ENCODE measurements at regions not wholly inside any gene's neighbourhood (a gene's known extent, or its start where the extent isn't known, plus 50 kb on each side); places are given as distances from the start of the nearest gene placed in this dataset.

DNA sequence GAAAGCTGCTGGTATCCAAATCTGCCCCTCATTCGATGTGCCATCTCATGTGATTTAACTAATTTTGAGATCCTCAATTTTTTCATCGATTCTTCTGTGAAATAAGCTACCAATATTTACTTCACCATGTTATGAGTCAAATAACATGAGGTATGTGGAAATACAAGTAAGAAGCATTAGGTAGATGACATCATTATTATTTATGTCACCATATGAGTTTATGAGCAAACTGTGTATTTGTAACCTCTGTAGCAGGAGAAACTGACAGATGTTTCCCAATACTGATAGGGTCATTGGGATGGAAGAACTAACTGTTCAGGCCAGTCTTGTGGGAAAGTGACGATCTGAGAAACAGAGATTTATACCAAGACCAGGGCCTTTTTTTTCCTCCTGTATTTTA lies 229.4 kb upstream of the GOT2 start:
- Mint-ChIP-seq H3K36me3 (ENCODE audit: low read depth) (no peaks in the 10 kb centered on the region), H3K4me1 (ENCODE audit: low read depth) (no peaks in the 10 kb centered on the region), H3K9me3 (peaks cover 6% of the 10 kb centered on the region), H3K27ac (no peak overlapping the region), H3K4me3 (no peak overlapping the region), H3K27me3 (ENCODE audit: low read depth) (no peaks in the 10 kb centered on the region)

DNA sequence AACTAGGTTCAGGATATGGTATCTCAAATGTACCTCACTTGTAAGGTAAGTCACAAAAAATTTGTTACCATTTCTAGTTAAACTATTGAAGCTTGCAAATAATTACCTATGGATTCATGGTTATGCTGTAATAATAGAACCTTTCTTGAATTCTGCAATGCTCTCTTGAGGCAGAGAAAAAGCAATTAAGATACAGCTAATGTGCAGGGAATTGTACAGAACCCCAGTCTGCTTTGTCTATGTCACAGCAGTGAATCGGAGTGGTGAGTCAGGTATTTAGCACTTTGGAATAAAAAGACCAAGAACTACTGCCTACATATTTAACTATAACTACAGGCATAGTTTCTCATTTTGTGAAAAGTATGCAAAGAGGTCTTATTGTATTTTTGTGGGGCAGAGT lies 228.7 kb upstream of the GOT2 start:
- Mint-ChIP-seq H3K36me3 (ENCODE audit: low read depth) (no peaks in the 10 kb centered on the region), H3K4me1 (ENCODE audit: low read depth) (no peaks in the 10 kb centered on the region), H3K4me3 (no peak overlapping the region), H3K27me3 (ENCODE audit: low read depth) (no peaks in the 10 kb centered on the region), H3K9me3 (peaks cover 6% of the 10 kb centered on the region), H3K27ac (no peak overlapping the region)

DNA sequence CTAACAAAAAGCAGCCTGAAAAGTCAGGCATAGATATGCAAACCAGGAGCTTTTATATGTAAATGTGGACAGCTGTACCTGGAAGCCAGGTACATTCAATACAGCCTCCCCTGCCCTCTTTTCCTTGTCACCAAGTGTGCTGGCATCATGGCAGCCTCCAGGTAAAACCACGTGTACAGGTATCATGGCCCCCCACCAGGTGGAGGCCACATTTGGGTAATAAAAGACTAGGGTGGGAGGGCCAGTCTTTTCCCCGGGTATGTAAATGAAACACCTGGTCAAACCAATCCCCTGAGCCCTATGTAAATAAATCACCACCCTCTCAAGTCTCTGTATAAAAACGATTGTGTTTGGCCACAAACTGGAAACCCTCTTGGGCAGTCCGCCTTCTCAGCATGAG lies 226.4 kb upstream of the GOT2 start:
- no peaks in the 10 kb centered on the region for H3K27me3 Mint-ChIP-seq (ENCODE audit: low read depth)
- H3K4me3 Mint-ChIP-seq, result no peak overlapping the region
- H3K4me1 Mint-ChIP-seq (ENCODE audit: low read depth), result no peaks in the 10 kb centered on the region
- no peaks in the 10 kb centered on the region for H3K36me3 Mint-ChIP-seq (ENCODE audit: low read depth)
- H3K9me3 Mint-ChIP-seq, result peaks cover 6% of the 10 kb centered on the region
- no peak overlapping the region for H3K27ac Mint-ChIP-seq

DNA sequence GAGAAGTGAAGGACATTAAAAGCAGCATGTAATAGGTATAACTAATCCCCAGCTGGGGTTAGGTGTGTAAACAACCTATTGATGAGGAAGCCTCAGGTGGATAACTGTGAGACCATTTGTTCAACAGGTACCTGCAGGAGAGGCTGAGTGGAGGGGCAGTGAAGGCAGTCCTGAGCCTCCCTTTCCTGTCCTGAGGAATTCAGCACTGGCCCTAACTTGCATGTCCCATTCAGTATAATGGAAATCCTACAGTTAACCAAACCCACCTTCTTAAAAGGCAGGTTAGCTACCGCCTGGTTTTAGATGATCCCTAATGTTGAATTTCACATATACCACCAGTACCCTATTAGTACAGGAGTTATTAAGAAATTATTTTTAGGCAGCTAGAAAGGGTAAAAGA lies 225.9 kb upstream of the GOT2 start:
- Mint-ChIP-seq H3K27me3 (ENCODE audit: low read depth) (no peaks in the 10 kb centered on the region), H3K4me3 (no peak overlapping the region), H3K36me3 (ENCODE audit: low read depth) (no peaks in the 10 kb centered on the region), H3K27ac (no peak overlapping the region), H3K4me1 (ENCODE audit: low read depth) (no peaks in the 10 kb centered on the region), H3K9me3 (peaks cover 6% of the 10 kb centered on the region)

DNA sequence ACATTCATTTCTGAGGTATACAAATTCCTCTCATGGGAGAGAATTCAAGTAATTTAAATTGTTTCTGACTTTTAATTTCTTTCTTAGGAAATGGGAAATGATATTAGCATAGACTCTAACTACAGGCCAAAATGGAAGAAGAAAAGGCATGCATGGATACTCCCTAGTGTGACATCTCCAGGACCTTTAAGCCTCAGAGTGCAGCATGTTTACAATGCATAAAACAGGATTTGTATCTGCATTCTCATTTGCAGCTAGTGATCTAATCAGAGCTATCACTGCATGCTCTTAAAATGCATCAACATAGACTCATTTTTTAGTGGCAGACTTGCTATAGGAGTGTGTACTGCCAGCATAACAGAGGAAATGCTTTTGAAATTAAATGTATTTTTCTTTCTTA lies 224.6 kb upstream of the GOT2 start:
- Mint-ChIP-seq H3K27ac (no peak overlapping the region), H3K36me3 (ENCODE audit: low read depth) (no peaks in the 10 kb centered on the region), H3K4me1 (ENCODE audit: low read depth) (no peaks in the 10 kb centered on the region), H3K27me3 (ENCODE audit: low read depth) (no peaks in the 10 kb centered on the region), H3K4me3 (no peak overlapping the region), H3K9me3 (no peaks in the 10 kb centered on the region)

DNA sequence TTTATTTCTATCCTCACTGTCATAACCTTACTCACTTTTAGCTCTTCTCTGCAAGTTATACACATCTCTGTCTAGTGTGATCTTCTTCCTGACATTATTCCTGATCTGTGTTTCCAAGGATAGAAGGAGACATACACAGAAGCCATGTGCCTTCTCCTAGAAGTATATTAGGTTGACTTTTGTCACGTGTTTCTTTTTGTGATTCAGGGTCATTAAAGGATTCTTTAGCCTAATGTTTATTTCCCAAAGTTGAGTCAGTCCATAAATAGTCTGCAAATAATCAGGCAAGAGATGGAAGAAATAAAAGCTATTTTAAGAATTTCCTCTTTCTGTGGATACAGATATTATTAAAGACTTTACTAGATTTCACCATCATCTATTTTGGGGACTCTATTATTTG lies 214.1 kb upstream of the GOT2 start:
- H3K27ac Mint-ChIP-seq, result no peak overlapping the region
- no peaks in the 10 kb centered on the region for H3K36me3 Mint-ChIP-seq (ENCODE audit: low read depth)
- no peaks in the 10 kb centered on the region for H3K4me1 Mint-ChIP-seq (ENCODE audit: low read depth)
- H3K27me3 Mint-ChIP-seq (ENCODE audit: low read depth), result no peaks in the 10 kb centered on the region
- H3K4me3 Mint-ChIP-seq, result no peak overlapping the region
- no peaks in the 10 kb centered on the region for H3K9me3 Mint-ChIP-seq

DNA sequence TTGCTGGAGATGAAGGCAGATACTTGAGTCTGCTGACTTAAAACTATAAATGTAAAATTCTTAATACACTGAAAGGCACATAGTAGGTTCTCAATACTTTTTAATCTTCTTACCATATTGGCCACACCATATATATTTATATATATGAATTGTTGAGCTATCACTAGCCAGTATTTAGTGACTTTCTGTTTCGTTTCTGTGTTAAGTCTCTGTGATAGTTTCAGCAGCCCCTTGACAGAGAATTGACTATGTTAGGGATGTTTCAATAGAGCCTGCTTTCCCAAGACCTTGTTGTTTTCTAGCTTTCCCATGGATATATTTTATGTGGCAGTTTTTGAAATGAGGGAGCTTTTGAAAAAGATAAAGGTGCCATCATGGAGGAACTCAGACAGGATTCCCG lies 206.5 kb upstream of the GOT2 start:
- H3K9me3 Mint-ChIP-seq, result no peaks in the 10 kb centered on the region
- no peaks in the 10 kb centered on the region for H3K27me3 Mint-ChIP-seq (ENCODE audit: low read depth)
- H3K27ac Mint-ChIP-seq, result no peak overlapping the region
- H3K4me3 Mint-ChIP-seq, result no peak overlapping the region
- H3K36me3 Mint-ChIP-seq (ENCODE audit: low read depth), result no peaks in the 10 kb centered on the region
- no peaks in the 10 kb centered on the region for H3K4me1 Mint-ChIP-seq (ENCODE audit: low read depth)

DNA sequence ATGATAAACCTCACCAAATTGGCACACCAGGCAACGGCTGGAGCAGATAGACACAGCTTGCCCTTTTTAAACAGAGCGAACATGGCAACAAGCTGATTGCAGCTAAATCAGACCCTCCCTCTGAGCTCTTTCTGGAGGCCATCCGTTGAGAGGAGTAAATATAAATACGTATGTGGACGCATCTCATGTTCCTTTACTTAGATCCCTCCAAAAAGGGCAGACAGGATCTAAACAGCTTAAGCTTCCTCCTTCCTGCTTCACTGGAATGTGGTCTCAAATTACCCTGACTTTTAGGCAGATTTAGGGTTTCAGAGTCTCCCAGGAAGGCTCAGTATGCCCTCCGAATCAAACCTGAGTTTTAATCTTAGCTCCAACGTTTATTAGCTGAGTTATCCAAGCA lies 204.7 kb upstream of the GOT2 start:
- Mint-ChIP-seq H3K27me3 (ENCODE audit: low read depth) (no peaks in the 10 kb centered on the region), H3K4me1 (ENCODE audit: low read depth) (no peaks in the 10 kb centered on the region), H3K27ac (no peak overlapping the region), H3K4me3 (no peak overlapping the region), H3K9me3 (no peaks in the 10 kb centered on the region), H3K36me3 (ENCODE audit: low read depth) (no peaks in the 10 kb centered on the region)

DNA sequence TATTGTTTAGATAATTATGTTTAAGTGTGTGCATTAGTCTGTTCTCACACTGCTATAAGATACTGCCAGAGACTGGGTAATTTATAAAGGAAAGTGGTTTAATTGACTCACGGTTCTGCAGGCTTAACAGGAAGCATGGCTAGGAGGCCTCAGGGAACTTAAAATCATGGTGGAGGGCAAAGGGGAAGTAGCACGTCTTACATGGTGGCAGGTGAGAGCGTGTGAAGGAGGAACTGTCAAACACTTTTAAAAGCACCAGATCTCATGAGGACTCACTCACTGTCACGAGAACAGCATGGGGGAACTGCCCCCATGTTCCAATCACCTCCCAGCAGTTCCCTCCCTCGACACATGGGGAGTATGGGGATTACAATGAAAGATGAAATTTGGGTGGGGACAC lies 203.5 kb upstream of the GOT2 start:
- Mint-ChIP-seq H3K4me1 (ENCODE audit: low read depth) (no peaks in the 10 kb centered on the region), H3K9me3 (no peaks in the 10 kb centered on the region), H3K27ac (no peak overlapping the region), H3K36me3 (ENCODE audit: low read depth) (no peaks in the 10 kb centered on the region), H3K4me3 (no peak overlapping the region), H3K27me3 (ENCODE audit: low read depth) (no peaks in the 10 kb centered on the region)

DNA sequence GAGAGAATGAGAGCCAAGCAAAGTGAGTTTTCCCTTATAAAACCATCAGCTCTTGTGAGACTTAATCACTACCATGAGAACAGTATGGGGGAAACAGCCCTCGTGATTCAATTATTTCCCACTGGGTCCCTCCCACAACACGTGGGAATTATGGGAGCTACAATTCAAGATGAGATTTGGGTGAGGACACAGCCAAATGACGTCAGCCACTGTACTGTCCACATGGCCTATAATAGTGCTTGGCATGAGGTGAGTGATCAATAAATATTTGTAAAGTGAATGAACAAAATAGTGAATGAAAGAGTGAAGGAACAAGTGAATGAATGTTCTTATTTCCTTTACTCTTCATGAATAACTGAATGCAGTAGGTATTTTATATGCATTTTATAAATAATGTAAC lies 199.1 kb upstream of the GOT2 start:
- H3K9me3 Mint-ChIP-seq, result no peaks in the 10 kb centered on the region
- H3K4me3 Mint-ChIP-seq, result no peak overlapping the region
- H3K27ac Mint-ChIP-seq, result no peak overlapping the region
- no peaks in the 10 kb centered on the region for H3K36me3 Mint-ChIP-seq (ENCODE audit: low read depth)
- no peaks in the 10 kb centered on the region for H3K4me1 Mint-ChIP-seq (ENCODE audit: low read depth)
- H3K27me3 Mint-ChIP-seq (ENCODE audit: low read depth), result no peaks in the 10 kb centered on the region

DNA sequence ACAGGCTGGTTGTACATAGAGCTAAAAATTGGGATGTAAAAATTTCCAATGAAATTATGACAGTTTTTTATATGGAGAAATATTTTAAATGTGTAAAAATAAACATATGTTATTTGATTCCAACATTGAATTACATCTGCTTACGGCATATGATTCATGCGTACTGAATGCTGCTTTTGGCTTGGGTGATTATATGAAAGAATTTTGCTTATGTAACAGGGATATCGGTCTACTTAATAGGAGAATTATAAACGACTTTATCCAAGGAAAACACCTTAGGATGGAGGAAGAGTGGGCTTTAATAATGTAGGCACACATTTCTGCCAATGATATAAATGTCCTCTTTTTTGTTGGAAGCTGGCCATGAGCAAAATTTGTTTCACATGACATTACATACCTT lies 197.3 kb upstream of the GOT2 start:
- Mint-ChIP-seq H3K36me3 (ENCODE audit: low read depth) (no peaks in the 10 kb centered on the region), H3K9me3 (no peaks in the 10 kb centered on the region), H3K27me3 (ENCODE audit: low read depth) (no peaks in the 10 kb centered on the region), H3K27ac (no peak overlapping the region), H3K4me3 (no peak overlapping the region), H3K4me1 (ENCODE audit: low read depth) (no peaks in the 10 kb centered on the region)

DNA sequence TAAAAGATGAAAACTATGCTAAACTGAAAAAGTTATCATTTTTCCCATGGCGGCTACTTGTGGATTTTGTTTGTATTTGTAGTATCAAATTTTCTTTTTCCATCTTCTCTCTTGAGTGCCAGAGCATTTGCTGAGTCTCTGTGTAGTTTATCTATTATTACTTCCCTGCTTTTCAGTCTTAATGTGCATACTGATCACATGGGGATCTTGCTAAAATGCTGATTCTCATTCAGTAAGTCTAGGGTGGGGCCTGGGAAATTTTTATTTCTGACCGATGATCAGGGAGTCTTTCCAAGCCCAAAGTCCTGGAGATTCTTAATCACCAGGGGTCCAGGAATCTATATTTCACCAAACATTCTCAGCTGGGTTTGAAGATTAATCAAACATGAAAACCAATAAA lies 189.0 kb upstream of the GOT2 start:
- Mint-ChIP-seq H3K27me3 (ENCODE audit: low read depth) (no peaks in the 10 kb centered on the region), H3K4me1 (ENCODE audit: low read depth) (no peaks in the 10 kb centered on the region), H3K4me3 (no peak overlapping the region), H3K36me3 (ENCODE audit: low read depth) (no peaks in the 10 kb centered on the region), H3K9me3 (peaks cover 4% of the 10 kb centered on the region), H3K27ac (no peak overlapping the region)

DNA sequence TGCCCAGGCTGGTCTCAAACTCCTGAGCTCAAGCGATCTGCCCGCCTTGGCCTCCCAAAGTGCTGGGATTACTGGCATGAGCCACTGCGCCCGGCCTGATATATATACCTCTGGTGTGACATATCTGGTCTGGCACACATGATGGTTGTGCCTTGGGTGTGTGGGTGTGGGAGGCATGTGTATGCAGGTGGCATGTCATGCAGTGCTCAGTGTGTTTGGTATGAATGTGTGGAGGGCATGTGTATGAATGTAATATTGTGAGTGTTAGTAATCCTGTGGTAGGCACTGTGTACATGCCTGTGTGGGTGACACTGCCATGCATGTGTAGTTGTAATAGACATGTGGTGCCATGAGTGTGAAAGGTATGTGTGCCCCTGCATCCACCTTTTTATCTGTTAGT lies 179.3 kb upstream of the GOT2 start:
- Mint-ChIP-seq H3K4me3 (no peak overlapping the region), H3K9me3 (peaks cover 5% of the 10 kb centered on the region), H3K36me3 (ENCODE audit: low read depth) (no peaks in the 10 kb centered on the region), H3K27ac (no peak overlapping the region), H3K27me3 (ENCODE audit: low read depth) (no peaks in the 10 kb centered on the region), H3K4me1 (ENCODE audit: low read depth) (no peaks in the 10 kb centered on the region)

DNA sequence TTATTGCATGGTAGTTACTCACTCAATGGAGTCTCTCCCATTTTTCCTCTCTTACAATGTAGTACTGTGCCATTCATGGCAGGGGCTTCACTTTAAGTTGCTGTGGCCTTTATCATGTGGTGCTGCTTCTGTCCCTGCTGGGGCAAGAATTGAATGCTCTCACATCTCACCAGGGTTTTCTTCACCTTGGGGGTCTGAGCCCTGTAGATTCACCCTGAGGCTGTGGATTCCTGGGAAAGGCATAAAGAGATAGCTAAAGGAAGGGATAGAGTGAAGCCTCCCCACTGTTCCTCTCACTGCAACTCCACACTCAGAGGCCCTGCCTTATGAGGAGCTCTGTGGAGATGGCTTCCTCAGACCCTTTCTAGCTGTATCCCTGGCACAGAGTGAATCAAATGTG lies 178.5 kb upstream of the GOT2 start:
- H3K27ac Mint-ChIP-seq, result no peak overlapping the region
- H3K9me3 Mint-ChIP-seq, result peaks cover 3% of the 10 kb centered on the region
- H3K36me3 Mint-ChIP-seq (ENCODE audit: low read depth), result no peaks in the 10 kb centered on the region
- no peak overlapping the region for H3K4me3 Mint-ChIP-seq
- no peaks in the 10 kb centered on the region for H3K4me1 Mint-ChIP-seq (ENCODE audit: low read depth)
- H3K27me3 Mint-ChIP-seq (ENCODE audit: low read depth), result no peaks in the 10 kb centered on the region

DNA sequence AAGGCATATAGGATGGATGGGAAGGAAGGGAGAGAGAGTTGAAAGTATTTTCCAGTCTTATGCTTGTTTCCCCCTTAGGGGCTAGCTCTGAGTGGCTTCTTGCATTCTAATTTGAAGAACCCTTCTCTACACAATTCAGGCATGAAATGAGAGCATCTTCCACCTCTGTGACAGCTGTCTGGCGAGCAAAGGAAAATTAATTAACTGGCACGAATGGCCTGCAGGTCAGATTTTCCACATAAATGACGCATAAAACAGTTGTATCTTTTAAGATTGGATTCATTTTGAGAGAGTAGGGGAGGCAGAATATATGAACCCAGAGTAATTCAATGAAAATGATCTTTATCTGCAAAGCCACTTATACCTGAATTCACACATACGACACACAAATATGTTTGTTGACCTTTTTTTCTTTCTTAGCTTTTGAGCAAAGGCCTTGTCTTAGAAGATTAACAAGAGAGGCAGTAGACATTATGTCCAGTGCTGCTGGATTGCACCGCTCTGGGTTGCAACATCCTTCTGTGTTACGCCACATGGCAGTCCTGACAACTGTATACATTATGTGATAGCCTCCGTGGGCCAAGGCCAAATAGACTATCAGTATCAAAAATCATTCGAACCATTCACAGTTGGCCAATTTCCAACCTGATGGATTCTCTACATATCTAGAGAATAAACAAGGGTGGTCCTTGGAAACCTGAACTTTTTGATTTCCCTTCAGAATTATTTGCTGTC lies 173.0 kb upstream of the GOT2 start:
- no peaks in the 10 kb centered on the region for H3K36me3 Mint-ChIP-seq (ENCODE audit: low read depth)
- no peak overlapping the region for H3K27ac Mint-ChIP-seq
- no peaks in the 10 kb centered on the region for H3K9me3 Mint-ChIP-seq
- H3K4me3 Mint-ChIP-seq, result no peak overlapping the region
- no peaks in the 10 kb centered on the region for H3K4me1 Mint-ChIP-seq (ENCODE audit: low read depth)
- no peaks in the 10 kb centered on the region for H3K27me3 Mint-ChIP-seq (ENCODE audit: low read depth)

DNA sequence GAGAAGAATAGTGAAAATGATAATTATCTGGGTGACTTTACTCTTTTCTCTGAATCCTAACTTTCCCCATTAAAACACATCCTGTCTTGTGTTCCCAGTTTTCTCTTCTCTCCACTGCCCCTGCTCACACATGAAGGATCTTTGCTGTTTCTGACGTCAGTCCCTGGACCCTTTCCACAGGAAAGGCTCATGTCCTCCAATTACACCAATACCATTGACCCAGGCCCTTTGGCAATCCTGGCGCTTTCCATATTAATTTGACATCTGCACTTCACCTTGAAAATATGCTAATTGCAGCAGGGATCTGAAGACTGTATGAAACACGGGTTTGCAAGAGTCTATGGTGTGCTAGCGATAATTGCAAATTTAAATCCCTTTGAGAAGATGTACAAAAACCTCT lies 170.2 kb upstream of the GOT2 start:
- H3K9me3 Mint-ChIP-seq, result no peaks in the 10 kb centered on the region
- no peak overlapping the region for H3K4me3 Mint-ChIP-seq

More for the DNA sequence above, 170.2 kb upstream of the GOT2 start:
- Mint-ChIP-seq H3K4me1 (ENCODE audit: low read depth) (no peaks in the 10 kb centered on the region), H3K27ac (no peak overlapping the region), H3K36me3 (ENCODE audit: low read depth) (no peaks in the 10 kb centered on the region), H3K27me3 (ENCODE audit: low read depth) (no peaks in the 10 kb centered on the region)

Measured in T-helper 1 cell treated with Interleukin-12 subunit alpha and Interleukin-12 subunit beta and Interleukin-4 antibody, amounts not matched to agents 30 μg/mL and 1 μg/mL, for 36 hours (primary cell).